Caco-2 (cell line): ENCODE measurements at regions not wholly inside any gene's neighbourhood (a gene's known extent, or its start where the extent isn't known, plus 50 kb on each side); places are given as distances from the start of the nearest gene placed in this dataset.
A peak's percentile ranks its signal among the peaks of the same experiment; 100 is the strongest.

Experiments
- BruUV-seq: library from RNA; stranded (reverse); fragments of 400-500 nt; replicated peaks from 2 replicates; lab custom pipeline; 2021; lab: Mats Ljungman, UMichigan
- CTCF ChIA-PET: fragments of 300-600 bp; sonication (Branson Sonifier 250); formaldehyde crosslinking; loops from one replicate; lab custom pipeline; 2022; ENCODE audit warnings: antibody characterized with exemption; lab: Charles Lee
- POLR2A ChIA-PET: fragments of 300-600 bp; sonication (Branson Sonifier 250); formaldehyde crosslinking; loops from one replicate; lab custom pipeline; 2022; ENCODE audit warnings: antibody characterized with exemption; lab: Charles Lee
- DNase-seq, 2 experiments: peaks; one replicate each; pipeline versions ENCODE4 v3.0.0 to v3.0.0-alpha.2; 2020 to 2022
- H3K27me3 ChIP-seq: replicated peaks from 2 replicates; pipeline ENCODE4 v1.6.0; 2011; ENCODE audit warnings: low read length; ENCODE audit not compliant: control insufficient read depth, insufficient read depth
- H3K36me3 ChIP-seq: 2 replicates; pipeline ENCODE4 v1.5.1; 2011; ENCODE audit warnings: low read length; ENCODE audit not compliant: control insufficient read depth, insufficient read depth
- H3K4me1 ChIP-seq: fragments of 250-450 bp; sonication (Bioruptor Pico); 2 replicates; pipeline ENCODE4 v1.5.1; 2020; ENCODE audit warnings: mild to moderate bottlenecking
- H3K4me3 ChIP-seq: 2 replicates; pipeline ENCODE4 v1.5.1; 2011; ENCODE audit warnings: low read depth, mild to moderate bottlenecking, control low read depth, low read length
- H3K9me3 ChIP-seq: fragments of 250-450 bp; sonication (Bioruptor Pico); 2 replicates; pipeline ENCODE4 v1.5.1; 2020; ENCODE audit warnings: mild to moderate bottlenecking, moderate library complexity
- H3K27ac Mint-ChIP-seq: one replicate; pipeline ENCODE4 v1.8.0; 2022; ENCODE audit warnings: mixed read lengths; ENCODE audit not compliant: unreplicated experiment
- H3K27me3 Mint-ChIP-seq: one replicate; pipeline ENCODE4 v1.8.0; 2022; ENCODE audit warnings: mixed read lengths; ENCODE audit not compliant: insufficient read depth, unreplicated experiment
- H3K36me3 Mint-ChIP-seq: one replicate; pipeline ENCODE4 v1.8.0; 2022; ENCODE audit warnings: mild to moderate bottlenecking, mixed read lengths; ENCODE audit not compliant: insufficient read depth, unreplicated experiment
- H3K4me1 Mint-ChIP-seq: one replicate; pipeline ENCODE4 v1.8.0; 2022; ENCODE audit warnings: low read depth, mixed read lengths; ENCODE audit not compliant: unreplicated experiment
- H3K4me3 Mint-ChIP-seq: one replicate; pipeline ENCODE4 v1.8.0; 2022; ENCODE audit warnings: mild to moderate bottlenecking, moderate library complexity, mixed read lengths; ENCODE audit not compliant: unreplicated experiment
- H3K9me3 Mint-ChIP-seq: one replicate; pipeline ENCODE4 v1.8.0; 2022; ENCODE audit warnings: mixed read lengths; ENCODE audit not compliant: unreplicated experiment
- CTCF ChIP-seq, 2 experiments: fragments of 200-600 bp in 1 of 2; IDR thresholded peaks; 1 replicate in 1 of 2; 2 replicates in 1 of 2; pipeline versions ENCODE4 v1.5.1 to v1.8.0; 2011 to 2022; ENCODE audit warnings: antibody characterized with exemption in 1 of 2, control low read depth in 1 of 2, inconsistent platforms in 1 of 2, low read depth in 1 of 2, low read length in 1 of 2, mild to moderate bottlenecking in 1 of 2, moderate library complexity in 1 of 2; ENCODE audit not compliant: insufficient read depth in 1 of 2, severe bottlenecking in 1 of 2, unreplicated experiment in 1 of 2
- intact Hi-C: fragments of 100-400 bp; cut with micrococcal nuclease; formaldehyde crosslinking; loops from one replicate; pipeline ENCODE4 v1.10.0; 2022; ENCODE audit not compliant: unreplicated experiment

- Mint-ChIP-seq H3K27ac (no peak overlapping the region), H3K9me3 (peaks cover 11% of the 10 kb centered on the region), H3K27me3 (peaks cover 3% of the 10 kb centered on the region), H3K36me3 (no peaks in the 10 kb centered on the region), H3K4me1 (no peaks in the 10 kb centered on the region), H3K4me3 (no peak overlapping the region)
- Histone ChIP-seq H3K4me1 (no peaks in the 10 kb centered on the region), H3K9me3 (peaks cover under 1% of the 10 kb centered on the region; the same call in 1 of the 2 replicates), H3K4me3 (no peak overlapping the region), H3K36me3 (no peaks in the 10 kb centered on the region), H3K27me3 (no peaks in the 10 kb centered on the region)
- no peak for TF ChIP-seq CTCF (IDR thresholded peaks at IDR 0.05; ENCODE audit: insufficient read depth in 1 of 2, low read depth in 1 of 2, low read length in 1 of 2, severe bottlenecking in 1 of 2, unreplicated experiment in 1 of 2)
- no TSS peak for BruUV-seq
- ChIA-PET CTCF (no interaction called here), POLR2A (no interaction called here)
- intact Hi-C loops: no loop called here
- DNase-seq: no peak
These were observed 245.4 kb upstream of the ANKH start for GRCh38 chr5:15116996-15117395.

GRCh38 chr5:15106530-15107283 is 235.1 kb upstream of the ANKH start:
- H3K27me3 Mint-ChIP-seq: peaks cover 6% of the 10 kb centered on the region
- BruUV-seq: no TSS peak
- no peaks in the 10 kb centered on the region for H3K27me3 ChIP-seq
- H3K9me3 Mint-ChIP-seq: no peaks in the 10 kb centered on the region
- no peaks in the 10 kb centered on the region for H3K4me1 ChIP-seq
- H3K36me3 ChIP-seq: no peaks in the 10 kb centered on the region
- no peaks in the 10 kb centered on the region for H3K36me3 Mint-ChIP-seq
- no peak overlapping the region for H3K27ac Mint-ChIP-seq
- TF ChIP-seq CTCF (IDR thresholded peaks at IDR 0.05; ENCODE audit: insufficient read depth in 1 of 2, low read depth in 1 of 2, low read length in 1 of 2, severe bottlenecking in 1 of 2, unreplicated experiment in 1 of 2): no peak
- ChIA-PET POLR2A (no interaction called here), CTCF (interaction anchor here (1.1 kb wide), 2 partner anchors 8 to 888 kb away, joined by 3 to 6 read pairs; no protein-coding TSS in a partner anchor)
- DNase-seq: no peak
- H3K4me3 Mint-ChIP-seq: no peak overlapping the region
- no peaks in the 10 kb centered on the region for H3K4me1 Mint-ChIP-seq
- intact Hi-C loops: loop anchor here (2.0 kb wide), 1 partner anchor 888 kb away; no protein-coding TSS in a partner anchor
- no peaks in the 10 kb centered on the region for H3K9me3 ChIP-seq
- no peak overlapping the region for H3K4me3 ChIP-seq

GRCh38 chr5:15105799-15106393 is 234.3 kb upstream of the ANKH start:
- Mint-ChIP-seq H3K4me3 (no peak overlapping the region), H3K27ac (no peak overlapping the region), H3K27me3 (peaks cover 6% of the 10 kb centered on the region), H3K4me1 (no peaks in the 10 kb centered on the region), H3K36me3 (no peaks in the 10 kb centered on the region), H3K9me3 (no peaks in the 10 kb centered on the region)
- ChIA-PET CTCF (interaction anchor here (0.6 to 1.1 kb wide), 5 partner anchors 8 to 889 kb away, joined by 3 to 6 read pairs (median 5); no protein-coding TSS in a partner anchor), POLR2A (no interaction called here)
- no peak overlapping the region for H3K4me3 ChIP-seq
- no TSS peak for BruUV-seq
- no peaks in the 10 kb centered on the region for H3K27me3 ChIP-seq
- no peaks in the 10 kb centered on the region for H3K36me3 ChIP-seq
- intact Hi-C loops: loop anchor here (2.0 kb wide), 1 partner anchor 889 kb away; no protein-coding TSS in a partner anchor
- TF ChIP-seq CTCF (IDR thresholded peaks at IDR 0.05; ENCODE audit: insufficient read depth in 1 of 2, low read depth in 1 of 2, low read length in 1 of 2, severe bottlenecking in 1 of 2, unreplicated experiment in 1 of 2): peak; percentile 57 to 79
- no peaks in the 10 kb centered on the region for H3K9me3 ChIP-seq
- no peaks in the 10 kb centered on the region for H3K4me1 ChIP-seq
- DNase-seq: peak; percentile 45 to 51
